Endodermal cell (in vitro differentiated cells): ENCODE measurements at regions not wholly inside any gene's neighbourhood (a gene's known extent, or its start where the extent isn't known, plus 50 kb on each side); places are given as distances from the start of the nearest gene placed in this dataset.

ENCODE experiments used
- DNase-seq: peaks from one replicate; pipeline ENCODE4 v3.0.0-alpha.2; 2017
- H3K27ac ChIP-seq: 2 replicates; pipeline ENCODE4 v1.5.1; 2013; ENCODE audit warnings: mild to moderate bottlenecking, low read depth, low read length, moderate library complexity
- H3K27me3 ChIP-seq: 2 replicates; pipeline ENCODE4 v1.6.1; 2013; ENCODE audit warnings: mild to moderate bottlenecking, low read length, moderate library complexity; ENCODE audit not compliant: insufficient read depth, control insufficient read depth, poor library complexity, severe bottlenecking
- H3K36me3 ChIP-seq: 2 replicates; pipeline ENCODE4 v1.7.0; 2013; ENCODE audit warnings: mild to moderate bottlenecking, low read length, moderate library complexity; ENCODE audit not compliant: control insufficient read depth, insufficient read depth
- H3K4me1 ChIP-seq: one replicate; pipeline ENCODE4 v1.7.0; 2013; ENCODE audit warnings: low read length; ENCODE audit not compliant: control insufficient read depth, insufficient read depth
- H3K4me3 ChIP-seq: 2 replicates; pipeline ENCODE4 v1.5.1; 2013; ENCODE audit warnings: mild to moderate bottlenecking, low read length, moderate library complexity
- H3K9ac ChIP-seq: 2 replicates; pipeline ENCODE4 v1.6.1; 2013; ENCODE audit warnings: mild to moderate bottlenecking, low read length, moderate library complexity; ENCODE audit not compliant: poor library complexity, severe bottlenecking; ENCODE audit errors: extremely low read depth
- H3K9me3 ChIP-seq: 2 replicates; pipeline ENCODE4 v1.6.1; 2013; ENCODE audit warnings: mild to moderate bottlenecking, low read length, moderate library complexity; ENCODE audit not compliant: control insufficient read depth
- H3K27ac Mint-ChIP-seq: 2 replicates; pipeline ENCODE4 v1.8.0; 2020; ENCODE audit warnings: mixed read lengths
- H3K27me3 Mint-ChIP-seq: 2 replicates; pipeline ENCODE4 v1.8.0; 2021; ENCODE audit warnings: mild to moderate bottlenecking, mixed read lengths; ENCODE audit not compliant: insufficient read depth
- H3K36me3 Mint-ChIP-seq: 2 replicates; pipeline ENCODE4 v1.8.0; 2020; ENCODE audit warnings: low read depth, mixed read lengths
- H3K4me1 Mint-ChIP-seq: 2 replicates; pipeline ENCODE4 v1.8.0; 2020; ENCODE audit warnings: mixed read lengths
- H3K4me3 Mint-ChIP-seq: 2 replicates; pipeline ENCODE4 v1.8.0; 2020; ENCODE audit warnings: mild to moderate bottlenecking, moderate library complexity, mixed read lengths
- H3K9me3 Mint-ChIP-seq: 2 replicates; pipeline ENCODE4 v1.8.0; 2020; ENCODE audit warnings: mild to moderate bottlenecking, mixed read lengths
- CTCF ChIP-seq: fragments of 200-600 bp; sonication (generic); conservative IDR thresholded peaks from 2 replicates; pipeline ENCODE4 v1.5.0; 2021; ENCODE audit warnings: antibody characterized with exemption, mild to moderate bottlenecking
- WGBS, 2 experiments: methylation state at CpG; one replicate each; pipeline versions ENCODE4 v1.1.5 to v1.1.7; 2013; ENCODE audit warnings: missing lambda C conversion rate in 2 of 2, mixed read lengths in 1 of 2; ENCODE audit not compliant: insufficient coverage in 1 of 2, insufficient read length in 1 of 2; 5-methylcytosine and 5-hydroxymethylcytosine counted together

DNA sequence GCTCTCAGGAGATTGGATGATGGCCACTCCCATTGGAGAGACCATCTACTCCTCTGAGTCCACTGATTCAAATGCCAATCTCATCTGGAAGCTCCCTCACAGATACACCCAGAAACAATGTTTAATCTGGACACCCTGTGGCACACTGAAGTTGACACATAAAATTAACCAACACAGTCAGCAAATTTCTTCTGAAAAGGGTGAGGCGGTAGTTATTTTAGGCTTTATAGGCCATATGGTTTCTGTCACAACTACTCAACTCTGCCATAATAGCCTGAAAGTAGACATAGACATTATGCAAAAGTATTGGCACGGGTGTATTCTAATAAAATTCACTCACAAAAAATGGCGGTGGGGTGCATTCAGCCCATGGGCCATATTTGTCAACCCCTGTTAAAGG, 244.5 kb upstream of the VLDLR start:
- Histone ChIP-seq H3K36me3 (no peaks in the 10 kb centered on the region), H3K27ac (no peak overlapping the region), H3K9me3 (peaks cover 27% of the 10 kb centered on the region), H3K9ac (no peak overlapping the region), H3K4me1 (no peaks in the 10 kb centered on the region), H3K27me3 (no peaks in the 10 kb centered on the region), H3K4me3 (no peak overlapping the region)
- TF ChIP-seq CTCF = no peak
- H3K36me3 Mint-ChIP-seq = no peaks in the 10 kb centered on the region
- no peak overlapping the region for H3K27ac Mint-ChIP-seq
- peaks cover 29% of the 10 kb centered on the region for H3K9me3 Mint-ChIP-seq
- H3K4me3 Mint-ChIP-seq = no peak overlapping the region
- peaks cover 4% of the 10 kb centered on the region for H3K4me1 Mint-ChIP-seq
- peaks cover 2% of the 10 kb centered on the region for H3K27me3 Mint-ChIP-seq
- WGBS, 2 experiments = 99 to 100% methylated on average over 2 to 3 of the region's 3 CpGs
- DNase-seq = no peak

- Mint-ChIP-seq H3K4me3 (no peak overlapping the region), H3K27ac (no peak overlapping the region), H3K9me3 (peaks cover 29% of the 10 kb centered on the region), H3K4me1 (peaks cover 4% of the 10 kb centered on the region), H3K36me3 (no peaks in the 10 kb centered on the region), H3K27me3 (no peaks in the 10 kb centered on the region)
- Histone ChIP-seq H3K36me3 (no peaks in the 10 kb centered on the region), H3K4me1 (no peaks in the 10 kb centered on the region), H3K9me3 (peaks cover 27% of the 10 kb centered on the region), H3K9ac (no peak overlapping the region), H3K4me3 (no peak overlapping the region), H3K27ac (no peak overlapping the region), H3K27me3 (no peaks in the 10 kb centered on the region)
- no peak for TF ChIP-seq CTCF
- DNase-seq = no peak
- WGBS, 2 experiments = no CpG with 5 or more reads among the region's 1 CpG
These were observed 243.8 kb upstream of the VLDLR start for GRCh38 chr9:2377834-2378233.

GRCh38 chr9:2378266-2378665, 243.3 kb upstream of the VLDLR start:
- Histone ChIP-seq H3K4me1 (no peaks in the 10 kb centered on the region), H3K9ac (no peak overlapping the region), H3K9me3 (peaks cover 27% of the 10 kb centered on the region), H3K27ac (no peak overlapping the region), H3K36me3 (no peaks in the 10 kb centered on the region), H3K4me3 (no peak overlapping the region), H3K27me3 (no peaks in the 10 kb centered on the region)
- H3K36me3 Mint-ChIP-seq = no peaks in the 10 kb centered on the region
- WGBS, 2 experiments = 84 to 92% methylated on average over 2 to 3 of the region's 3 CpGs
- no peaks in the 10 kb centered on the region for H3K27me3 Mint-ChIP-seq
- no peak for DNase-seq
- TF ChIP-seq CTCF = no peak
- no peak overlapping the region for H3K27ac Mint-ChIP-seq
- peaks cover 25% of the 10 kb centered on the region for H3K9me3 Mint-ChIP-seq
- no peak overlapping the region for H3K4me3 Mint-ChIP-seq
- peaks cover 4% of the 10 kb centered on the region for H3K4me1 Mint-ChIP-seq
